Keratinocyte (primary cell): ENCODE measurements at regions not wholly inside any gene's neighbourhood (a gene's known extent, or its start where the extent isn't known, plus 50 kb on each side); places are given as distances from the start of the nearest gene placed in this dataset.

Experiments
- DNase-seq: peaks from one replicate; pipeline ENCODE4 v3.0.0-alpha.2; 2011; ENCODE audit warnings: low read depth, missing footprints, low spot score
- FAIRE-seq: peaks from 2 replicates; lab custom pipeline; 2011; peaks lifted over from hg19 to GRCh38; lab: Jason Lieb, UNC
- H2AFZ ChIP-seq: 2 replicates; pipeline ENCODE4 v1.6.0; 2012; ENCODE audit warnings: low read length, control low read depth, inconsistent platforms; ENCODE audit not compliant: control insufficient read depth
- H3K27ac ChIP-seq: 2 replicates; pipeline ENCODE4 v1.5.1; 2011; ENCODE audit warnings: low read length; ENCODE audit not compliant: control insufficient read depth, insufficient read depth
- H3K27me3 ChIP-seq: 3 replicates; pipeline ENCODE4 v1.6.0; 2011; ENCODE audit warnings: low read length; ENCODE audit not compliant: control insufficient read depth, insufficient read depth; ENCODE audit errors: extremely low read depth
- H3K36me3 ChIP-seq, 2 experiments: 2 replicates in 1 of 2; 3 replicates in 1 of 2; pipeline ENCODE4 v1.5.1; 2011; ENCODE audit warnings: low read length in 2 of 2, mild to moderate bottlenecking in 1 of 2; ENCODE audit not compliant: control insufficient read depth in 2 of 2, insufficient read depth in 2 of 2; ENCODE audit errors: extremely low read depth in 1 of 2
- H3K4me1 ChIP-seq: 3 replicates; pipeline ENCODE4 v1.5.1; 2011; ENCODE audit warnings: low read length; ENCODE audit not compliant: control insufficient read depth, insufficient read depth; ENCODE audit errors: extremely low read depth
- H3K4me2 ChIP-seq: 3 replicates; pipeline ENCODE4 v1.6.0; 2011; ENCODE audit warnings: low read depth, low read length; ENCODE audit not compliant: control insufficient read depth, insufficient read depth; ENCODE audit errors: extremely low read depth
- H3K4me3 ChIP-seq, 3 experiments: fragments of 200-600 bp in 1 of 3; sonication (generic) in 1 of 3; 2 replicates in 2 of 3; 3 replicates in 1 of 3; pipeline ENCODE4 v1.5.1; 2011 to 2016; ENCODE audit warnings: low read length in 3 of 3, mild to moderate bottlenecking in 3 of 3, control low read depth in 2 of 3, inconsistent platforms in 1 of 3, low read depth in 1 of 3, mixed read lengths in 1 of 3, mixed run types in 1 of 3, moderate library complexity in 1 of 3; ENCODE audit not compliant: control insufficient read depth in 2 of 3, insufficient read depth in 2 of 3; ENCODE audit errors: extremely low read depth in 1 of 3
- H3K79me2 ChIP-seq: 2 replicates; pipeline ENCODE4 v1.6.0; 2012; ENCODE audit warnings: low read length; ENCODE audit not compliant: control insufficient read depth, insufficient read depth
- H3K9ac ChIP-seq: 3 replicates; pipeline ENCODE4 v1.6.0; 2011; ENCODE audit warnings: low read length; ENCODE audit not compliant: control insufficient read depth, insufficient read depth; ENCODE audit errors: extremely low read depth
- H3K9me1 ChIP-seq: 3 replicates; pipeline ENCODE4 v1.6.0; 2011; ENCODE audit warnings: low read length; ENCODE audit not compliant: control insufficient read depth, insufficient read depth; ENCODE audit errors: extremely low read depth
- H3K9me3 ChIP-seq: 2 replicates; pipeline ENCODE4 v1.5.1; 2012; ENCODE audit warnings: low read depth, low read length; ENCODE audit not compliant: control insufficient read depth
- H4K20me1 ChIP-seq: 3 replicates; pipeline ENCODE4 v1.6.0; 2011; ENCODE audit warnings: low read length; ENCODE audit not compliant: control insufficient read depth, insufficient read depth; ENCODE audit errors: extremely low read depth
- EZH2 ChIP-seq: IDR thresholded peaks from one replicate; pipeline ENCODE4 v1.6.1; 2012; ENCODE audit warnings: inconsistent platforms, mild to moderate bottlenecking, low read length, moderate library complexity
- dilution Hi-C: fragments of 300-500 bp; cut with MboI; formaldehyde crosslinking; loops from one replicate; pipeline ENCODE4 v1.7.0; 2020; ENCODE audit warnings: low sequenced_read_pairs; ENCODE audit not compliant: extremely low pct_ligation_motif_present
- TF ChIP-seq, protein P1 (sequence below), 3 experiments: IDR thresholded peaks in 1 of 3; conservative IDR thresholded peaks in 1 of 3; optimal IDR thresholded peaks in 1 of 3; 2 replicates in 2 of 3; 3 replicates in 1 of 3; pipeline versions ENCODE3 to v1.5.1; 2011; ENCODE audit warnings: low read length in 3 of 3, mild to moderate bottlenecking in 3 of 3, moderate library complexity in 2 of 3, control low read depth in 1 of 3, inconsistent platforms in 1 of 3; ENCODE audit not compliant: insufficient read depth in 2 of 3; ENCODE audit errors: extremely low read depth in 1 of 3

DNA sequence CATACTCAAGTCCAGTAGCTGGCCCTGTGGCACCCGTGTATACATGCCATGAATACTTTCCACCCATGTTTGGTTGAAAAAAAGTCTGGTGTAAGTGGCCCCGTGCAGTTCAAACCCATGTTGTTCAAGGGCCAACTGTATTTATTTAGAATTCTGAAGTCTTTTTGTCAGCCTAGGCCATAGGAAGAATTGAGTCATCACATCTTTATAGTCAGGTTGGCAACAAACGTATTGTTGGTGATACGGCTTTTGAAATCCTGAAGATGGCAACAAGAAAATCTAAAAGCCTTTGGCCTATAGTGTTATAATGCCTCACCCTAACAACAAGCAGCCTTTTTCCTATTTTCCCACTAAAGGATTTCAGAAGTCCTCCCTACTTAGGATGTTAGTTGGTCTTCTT lies 363.6 kb downstream of the PLPP3 start:
- dilution Hi-C loops, result loop anchor here (25.0 kb wide), 1 partner anchor 703 kb away; no protein-coding TSS in a partner anchor

DNA sequence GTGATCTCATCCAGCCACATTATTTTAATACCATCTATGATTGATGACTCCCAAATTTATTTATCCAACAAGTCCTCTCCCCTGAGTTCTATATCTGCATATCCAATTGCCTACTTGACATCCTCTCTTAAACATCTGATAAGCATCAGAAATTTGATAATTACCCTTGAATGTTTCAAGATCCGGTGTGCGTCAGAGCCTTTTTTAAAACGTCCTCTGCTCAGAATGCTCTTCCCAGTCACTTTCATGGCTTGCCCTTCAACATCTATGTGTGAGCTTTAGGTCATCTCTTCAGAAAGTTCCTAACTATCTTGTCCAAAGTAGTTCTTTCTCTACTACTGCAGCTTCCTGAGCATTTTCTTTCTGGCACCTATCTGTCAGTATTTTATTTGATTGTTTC lies 364.3 kb downstream of the PLPP3 start:
- no peaks in the 10 kb centered on the region for H3K36me3 ChIP-seq
- H4K20me1 ChIP-seq, result no peaks in the 10 kb centered on the region
- no peak overlapping the region for H3K27ac ChIP-seq
- H3K4me2 ChIP-seq, result no peak overlapping the region
- no peaks in the 10 kb centered on the region for H3K9me3 ChIP-seq
- no peak overlapping the region for H3K4me3 ChIP-seq
- no peaks in the 10 kb centered on the region for H3K9me1 ChIP-seq
- dilution Hi-C loops, result loop anchor here (25.0 kb wide), 1 partner anchor 703 kb away; no protein-coding TSS in a partner anchor
- no peak for TF ChIP-seq EZH2
- TF ChIP-seq, protein P1, sequence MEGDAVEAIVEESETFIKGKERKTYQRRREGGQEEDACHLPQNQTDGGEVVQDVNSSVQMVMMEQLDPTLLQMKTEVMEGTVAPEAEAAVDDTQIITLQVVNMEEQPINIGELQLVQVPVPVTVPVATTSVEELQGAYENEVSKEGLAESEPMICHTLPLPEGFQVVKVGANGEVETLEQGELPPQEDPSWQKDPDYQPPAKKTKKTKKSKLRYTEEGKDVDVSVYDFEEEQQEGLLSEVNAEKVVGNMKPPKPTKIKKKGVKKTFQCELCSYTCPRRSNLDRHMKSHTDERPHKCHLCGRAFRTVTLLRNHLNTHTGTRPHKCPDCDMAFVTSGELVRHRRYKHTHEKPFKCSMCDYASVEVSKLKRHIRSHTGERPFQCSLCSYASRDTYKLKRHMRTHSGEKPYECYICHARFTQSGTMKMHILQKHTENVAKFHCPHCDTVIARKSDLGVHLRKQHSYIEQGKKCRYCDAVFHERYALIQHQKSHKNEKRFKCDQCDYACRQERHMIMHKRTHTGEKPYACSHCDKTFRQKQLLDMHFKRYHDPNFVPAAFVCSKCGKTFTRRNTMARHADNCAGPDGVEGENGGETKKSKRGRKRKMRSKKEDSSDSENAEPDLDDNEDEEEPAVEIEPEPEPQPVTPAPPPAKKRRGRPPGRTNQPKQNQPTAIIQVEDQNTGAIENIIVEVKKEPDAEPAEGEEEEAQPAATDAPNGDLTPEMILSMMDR (optimal IDR thresholded peaks at IDR 0.05 in 1 of 3, IDR thresholded peaks at IDR 0.05 in 1 of 3, conservative IDR thresholded peaks at IDR 0.05 in 1 of 3; ENCODE audit: extremely low read depth in 1 of 3, insufficient read depth in 2 of 3, low read length in 3 of 3), result no peak
- no peak overlapping the region for H3K9ac ChIP-seq
- no peak for FAIRE-seq
- no peaks in the 10 kb centered on the region for H3K4me1 ChIP-seq
- no peak overlapping the region for H2AFZ ChIP-seq
- DNase-seq, result no peak
- no peaks in the 10 kb centered on the region for H3K27me3 ChIP-seq
- no peaks in the 10 kb centered on the region for H3K79me2 ChIP-seq

More for the DNA sequence above, 363.6 kb downstream of the PLPP3 start:
- H3K9me1 ChIP-seq, result no peaks in the 10 kb centered on the region
- no peaks in the 10 kb centered on the region for H3K27me3 ChIP-seq
- no peak overlapping the region for H2AFZ ChIP-seq
- no peak overlapping the region for H3K4me2 ChIP-seq
- no peaks in the 10 kb centered on the region for H3K79me2 ChIP-seq
- no peak for FAIRE-seq
- no peaks in the 10 kb centered on the region for H3K36me3 ChIP-seq
- no peak for TF ChIP-seq EZH2
- TF ChIP-seq, protein P1 (optimal IDR thresholded peaks at IDR 0.05 in 1 of 3, IDR thresholded peaks at IDR 0.05 in 1 of 3, conservative IDR thresholded peaks at IDR 0.05 in 1 of 3; ENCODE audit: extremely low read depth in 1 of 3, insufficient read depth in 2 of 3, low read length in 3 of 3), result no peak
- H3K4me3 ChIP-seq, result no peak overlapping the region
- H3K9ac ChIP-seq, result no peak overlapping the region
- no peaks in the 10 kb centered on the region for H3K9me3 ChIP-seq
- no peak overlapping the region for H3K27ac ChIP-seq
- DNase-seq, result no peak
- H4K20me1 ChIP-seq, result no peaks in the 10 kb centered on the region
- no peaks in the 10 kb centered on the region for H3K4me1 ChIP-seq
